K562 (cell line): ENCODE measurements at regions not wholly inside any gene's neighbourhood (a gene's known extent, or its start where the extent isn't known, plus 50 kb on each side); places are given as distances from the start of the nearest gene placed in this dataset.

Experiments
- ATF7 ChIP-seq: fragments of 450-650 bp; IDR thresholded peaks from 2 replicates; pipeline ENCODE4 v1.7.1; 2014; ENCODE audit warnings: mild to moderate bottlenecking, moderate library complexity
- BCL6 ChIP-seq: fragments of 250-450 bp; sonication (Bioruptor Pico); IDR thresholded peaks from 2 replicates; pipeline ENCODE4 v1.4.0; 2020
- CEBPB ChIP-seq: fragments of 450-650 bp; IDR thresholded peaks from 2 replicates; pipeline ENCODE4 v1.6.1; 2016; ENCODE audit warnings: missing genetic modification characterization, missing compliant biosample characterization
- CHD4 ChIP-seq: fragments of 200-600 bp; sonication (generic); IDR thresholded peaks from 3 replicates; pipeline ENCODE4 v1.6.1; 2012; ENCODE audit warnings: low read depth, mild to moderate bottlenecking, mixed read lengths, low read length, inconsistent platforms; ENCODE audit not compliant: insufficient read depth, insufficient replicate concordance, poor library complexity, severe bottlenecking
- CREM ChIP-seq: IDR thresholded peaks from 2 replicates; pipeline ENCODE4 v1.6.1; 2014; ENCODE audit warnings: antibody characterized with exemption, low read depth
- SREBF1 ChIP-seq: fragments of 150-350 bp; IDR thresholded peaks from 2 replicates; pipeline ENCODE4 v1.6.1; 2014; ENCODE audit warnings: antibody characterized with exemption, low read depth, low read length, borderline replicate concordance
- ZBTB8A ChIP-seq: fragments of 450-650 bp; IDR thresholded peaks from 2 replicates; pipeline ENCODE4 v1.6.1; 2018; ENCODE audit warnings: mild to moderate bottlenecking, moderate library complexity; ENCODE audit not compliant: partially characterized antibody
- TF ChIP-seq, protein P1 (sequence below): IDR thresholded peaks from 2 replicates; pipeline ENCODE4 v1.6.1; 2016; ENCODE audit warnings: missing genetic modification characterization, missing compliant biosample characterization
- TF ChIP-seq, protein P2 (sequence below): fragments of 250-450 bp; sonication (Bioruptor Pico); IDR thresholded peaks from 2 replicates; pipeline ENCODE4 v1.5.0; 2020; ENCODE audit warnings: mild to moderate bottlenecking, borderline replicate concordance
- TF ChIP-seq, protein P3 (sequence below), 2 experiments: fragments of 450-650 bp in 1 of 2; sonication (generic) in 1 of 2; formaldehyde crosslinking in 1 of 2; IDR thresholded peaks in 1 of 2; conservative IDR thresholded peaks in 1 of 2; 2 replicates each; pipeline versions ENCODE4 v1.6.1 to v1.8.1; 2016 to 2023; ENCODE audit warnings: mild to moderate bottlenecking in 2 of 2, moderate library complexity in 2 of 2, inconsistent platforms in 1 of 2, missing genetic modification reagents in 1 of 2
- TF ChIP-seq, protein P4 (sequence below), 3 experiments: IDR thresholded peaks in 2 of 3; conservative IDR thresholded peaks in 1 of 3; 2 replicates each; pipeline ENCODE4 v1.5.1; 2011 to 2012; ENCODE audit warnings: low read length in 3 of 3, mild to moderate bottlenecking in 3 of 3, control low read depth in 2 of 3, improper control_type of control experiment in 1 of 3, inconsistent platforms in 1 of 3, low read depth in 1 of 3, mixed read lengths in 1 of 3, moderate library complexity in 1 of 3; ENCODE audit not compliant: insufficient read depth in 2 of 3

DNA sequence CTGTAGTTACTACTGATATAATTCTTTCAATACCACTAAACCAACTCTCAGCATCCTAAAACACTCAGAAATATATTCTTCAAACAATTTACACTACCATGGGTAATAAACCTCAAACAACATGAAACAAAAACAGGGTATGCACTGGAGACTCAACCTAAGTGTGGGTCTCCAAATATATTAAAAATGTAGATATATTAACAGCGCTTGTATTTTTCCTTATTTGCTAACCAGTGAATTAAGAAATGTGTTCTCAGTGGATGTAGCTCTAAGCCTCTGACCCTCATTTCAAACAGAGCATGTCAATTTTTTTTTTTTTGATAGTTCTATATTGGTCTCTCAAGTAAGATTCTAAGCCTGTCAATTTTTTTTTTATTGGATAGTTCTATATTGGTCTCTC lies 778.5 kb upstream of the CDH10 start:
- TF ChIP-seq, protein P1, sequence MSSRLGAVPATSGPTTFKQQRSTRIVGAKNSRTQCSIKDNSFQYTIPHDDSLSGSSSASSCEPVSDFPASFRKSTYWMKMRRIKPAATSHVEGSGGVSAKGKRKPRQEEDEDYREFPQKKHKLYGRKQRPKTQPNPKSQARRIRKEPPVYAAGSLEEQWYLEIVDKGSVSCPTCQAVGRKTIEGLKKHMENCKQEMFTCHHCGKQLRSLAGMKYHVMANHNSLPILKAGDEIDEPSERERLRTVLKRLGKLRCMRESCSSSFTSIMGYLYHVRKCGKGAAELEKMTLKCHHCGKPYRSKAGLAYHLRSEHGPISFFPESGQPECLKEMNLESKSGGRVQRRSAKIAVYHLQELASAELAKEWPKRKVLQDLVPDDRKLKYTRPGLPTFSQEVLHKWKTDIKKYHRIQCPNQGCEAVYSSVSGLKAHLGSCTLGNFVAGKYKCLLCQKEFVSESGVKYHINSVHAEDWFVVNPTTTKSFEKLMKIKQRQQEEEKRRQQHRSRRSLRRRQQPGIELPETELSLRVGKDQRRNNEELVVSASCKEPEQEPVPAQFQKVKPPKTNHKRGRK (tag): no peak
- TF ChIP-seq, protein P2, sequence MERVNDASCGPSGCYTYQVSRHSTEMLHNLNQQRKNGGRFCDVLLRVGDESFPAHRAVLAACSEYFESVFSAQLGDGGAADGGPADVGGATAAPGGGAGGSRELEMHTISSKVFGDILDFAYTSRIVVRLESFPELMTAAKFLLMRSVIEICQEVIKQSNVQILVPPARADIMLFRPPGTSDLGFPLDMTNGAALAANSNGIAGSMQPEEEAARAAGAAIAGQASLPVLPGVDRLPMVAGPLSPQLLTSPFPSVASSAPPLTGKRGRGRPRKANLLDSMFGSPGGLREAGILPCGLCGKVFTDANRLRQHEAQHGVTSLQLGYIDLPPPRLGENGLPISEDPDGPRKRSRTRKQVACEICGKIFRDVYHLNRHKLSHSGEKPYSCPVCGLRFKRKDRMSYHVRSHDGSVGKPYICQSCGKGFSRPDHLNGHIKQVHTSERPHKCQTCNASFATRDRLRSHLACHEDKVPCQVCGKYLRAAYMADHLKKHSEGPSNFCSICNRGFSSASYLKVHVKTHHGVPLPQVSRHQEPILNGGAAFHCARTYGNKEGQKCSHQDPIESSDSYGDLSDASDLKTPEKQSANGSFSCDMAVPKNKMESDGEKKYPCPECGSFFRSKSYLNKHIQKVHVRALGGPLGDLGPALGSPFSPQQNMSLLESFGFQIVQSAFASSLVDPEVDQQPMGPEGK (CRISPR knock-in tag): no peak
- TF ChIP-seq, protein P3, sequence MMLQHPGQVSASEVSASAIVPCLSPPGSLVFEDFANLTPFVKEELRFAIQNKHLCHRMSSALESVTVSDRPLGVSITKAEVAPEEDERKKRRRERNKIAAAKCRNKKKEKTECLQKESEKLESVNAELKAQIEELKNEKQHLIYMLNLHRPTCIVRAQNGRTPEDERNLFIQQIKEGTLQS (IDR thresholded peaks at IDR 0.05): no peak
- TF ChIP-seq, protein P3 (CRISPR knock-in tag; conservative IDR thresholded peaks at IDR 0.05): no peak
- no peak for TF ChIP-seq SREBF1
- TF ChIP-seq ZBTB8A: no peak
- TF ChIP-seq BCL6 (CRISPR knock-in tag): no peak
- TF ChIP-seq, protein P4, sequence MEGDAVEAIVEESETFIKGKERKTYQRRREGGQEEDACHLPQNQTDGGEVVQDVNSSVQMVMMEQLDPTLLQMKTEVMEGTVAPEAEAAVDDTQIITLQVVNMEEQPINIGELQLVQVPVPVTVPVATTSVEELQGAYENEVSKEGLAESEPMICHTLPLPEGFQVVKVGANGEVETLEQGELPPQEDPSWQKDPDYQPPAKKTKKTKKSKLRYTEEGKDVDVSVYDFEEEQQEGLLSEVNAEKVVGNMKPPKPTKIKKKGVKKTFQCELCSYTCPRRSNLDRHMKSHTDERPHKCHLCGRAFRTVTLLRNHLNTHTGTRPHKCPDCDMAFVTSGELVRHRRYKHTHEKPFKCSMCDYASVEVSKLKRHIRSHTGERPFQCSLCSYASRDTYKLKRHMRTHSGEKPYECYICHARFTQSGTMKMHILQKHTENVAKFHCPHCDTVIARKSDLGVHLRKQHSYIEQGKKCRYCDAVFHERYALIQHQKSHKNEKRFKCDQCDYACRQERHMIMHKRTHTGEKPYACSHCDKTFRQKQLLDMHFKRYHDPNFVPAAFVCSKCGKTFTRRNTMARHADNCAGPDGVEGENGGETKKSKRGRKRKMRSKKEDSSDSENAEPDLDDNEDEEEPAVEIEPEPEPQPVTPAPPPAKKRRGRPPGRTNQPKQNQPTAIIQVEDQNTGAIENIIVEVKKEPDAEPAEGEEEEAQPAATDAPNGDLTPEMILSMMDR (IDR thresholded peaks at IDR 0.05 in 2 of 3, conservative IDR thresholded peaks at IDR 0.05 in 1 of 3; ENCODE audit: insufficient read depth in 2 of 3, low read depth in 1 of 3, low read length in 3 of 3): no peak
- no peak for TF ChIP-seq CEBPB (tag)
- no peak for TF ChIP-seq CREM
- TF ChIP-seq ATF7: no peak
- no peak for TF ChIP-seq CHD4
